ENCODE measurements at regions not wholly inside any gene's neighbourhood (a gene's known extent, or its start where the extent isn't known, plus 50 kb on each side); places are given as distances from the start of the nearest gene placed in this dataset.

DNA sequence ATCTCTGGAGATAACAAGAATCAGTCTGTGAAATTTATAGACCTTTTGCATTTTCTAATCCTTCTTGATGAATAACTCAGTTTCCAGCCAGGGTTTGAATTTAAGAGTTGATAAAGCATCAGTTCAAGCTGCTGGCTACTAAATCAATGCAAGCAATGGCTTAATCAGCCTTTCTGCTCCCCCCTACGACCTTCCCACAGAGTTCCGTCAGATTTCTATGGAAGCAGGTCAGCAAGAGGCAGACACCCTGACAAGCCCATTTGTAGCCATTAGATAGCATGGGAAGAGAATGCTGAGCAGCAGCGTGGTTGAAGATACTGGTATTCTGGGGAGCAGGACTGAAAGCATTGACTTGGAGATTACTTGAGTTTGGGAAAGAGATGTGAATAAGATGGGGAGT, 868.1 kb downstream of the KCNJ2 start:
- TF ChIP-seq, protein P1, sequence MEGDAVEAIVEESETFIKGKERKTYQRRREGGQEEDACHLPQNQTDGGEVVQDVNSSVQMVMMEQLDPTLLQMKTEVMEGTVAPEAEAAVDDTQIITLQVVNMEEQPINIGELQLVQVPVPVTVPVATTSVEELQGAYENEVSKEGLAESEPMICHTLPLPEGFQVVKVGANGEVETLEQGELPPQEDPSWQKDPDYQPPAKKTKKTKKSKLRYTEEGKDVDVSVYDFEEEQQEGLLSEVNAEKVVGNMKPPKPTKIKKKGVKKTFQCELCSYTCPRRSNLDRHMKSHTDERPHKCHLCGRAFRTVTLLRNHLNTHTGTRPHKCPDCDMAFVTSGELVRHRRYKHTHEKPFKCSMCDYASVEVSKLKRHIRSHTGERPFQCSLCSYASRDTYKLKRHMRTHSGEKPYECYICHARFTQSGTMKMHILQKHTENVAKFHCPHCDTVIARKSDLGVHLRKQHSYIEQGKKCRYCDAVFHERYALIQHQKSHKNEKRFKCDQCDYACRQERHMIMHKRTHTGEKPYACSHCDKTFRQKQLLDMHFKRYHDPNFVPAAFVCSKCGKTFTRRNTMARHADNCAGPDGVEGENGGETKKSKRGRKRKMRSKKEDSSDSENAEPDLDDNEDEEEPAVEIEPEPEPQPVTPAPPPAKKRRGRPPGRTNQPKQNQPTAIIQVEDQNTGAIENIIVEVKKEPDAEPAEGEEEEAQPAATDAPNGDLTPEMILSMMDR (IDR thresholded peaks at IDR 0.05), result no peak
- Histone ChIP-seq H3K36me3 (no peaks in the 10 kb centered on the region), H3K27ac (no peak overlapping the region), H3K27me3 (no peaks in the 10 kb centered on the region), H3K4me1 (ENCODE audit: control insufficient read depth in 1 of 2, insufficient read depth in 1 of 2, low read depth in 1 of 2, low read length in 1 of 2) (no peaks in the 10 kb centered on the region), H3K9me3 (no peaks in the 10 kb centered on the region), H3K4me3 (ENCODE audit: low read depth in 1 of 2, low read length in 1 of 2) (no peak overlapping the region)

DNA sequence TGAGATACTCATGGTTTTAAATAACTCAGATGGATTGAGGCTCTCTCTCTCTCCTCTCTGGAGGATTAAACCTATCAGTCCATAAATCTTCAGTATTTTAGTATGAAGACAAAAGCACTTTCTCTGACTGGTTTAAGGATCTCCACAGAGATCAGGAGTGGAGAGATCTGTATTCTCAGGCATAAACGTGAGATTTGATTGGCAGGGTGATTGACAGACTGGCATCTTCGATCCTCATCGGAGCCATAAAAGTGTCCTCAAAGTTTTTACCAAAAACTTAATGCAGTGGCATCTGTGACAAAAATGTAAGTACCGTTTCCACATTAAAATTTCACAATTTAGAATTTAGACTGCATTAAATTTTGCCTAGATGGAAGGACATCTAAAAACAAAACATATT, 870.1 kb downstream of the KCNJ2 start:
- no peaks in the 10 kb centered on the region for H3K27me3 ChIP-seq
- no peak overlapping the region for H3K27ac ChIP-seq
- H3K4me3 ChIP-seq (ENCODE audit: low read depth in 1 of 2, low read length in 1 of 2), result no peak overlapping the region
- TF ChIP-seq, protein P1 (IDR thresholded peaks at IDR 0.05), result no peak
- no peaks in the 10 kb centered on the region for H3K4me1 ChIP-seq (ENCODE audit: control insufficient read depth in 1 of 2, insufficient read depth in 1 of 2, low read depth in 1 of 2, low read length in 1 of 2)
- no peaks in the 10 kb centered on the region for H3K36me3 ChIP-seq
- no peaks in the 10 kb centered on the region for H3K9me3 ChIP-seq

DNA sequence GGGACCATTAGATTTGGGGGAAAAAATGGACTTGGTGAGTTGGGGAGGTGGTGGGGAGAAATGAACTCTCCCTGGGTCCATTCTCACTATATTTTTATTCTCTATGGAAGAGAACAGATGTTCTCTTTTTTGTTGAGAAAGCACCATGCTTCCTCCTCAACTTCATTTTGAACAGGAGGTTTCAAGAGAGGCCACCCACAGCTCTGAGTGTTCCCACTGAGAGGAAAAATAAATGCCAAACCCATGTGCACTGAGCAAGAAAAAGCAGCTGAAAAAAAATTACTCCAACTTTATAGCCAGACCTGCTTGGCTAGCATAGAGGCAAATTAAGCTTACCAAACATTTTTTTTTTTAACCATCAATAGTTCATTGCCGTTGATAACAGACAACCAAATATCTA, 883.6 kb downstream of the KCNJ2 start:
- H3K9me3 ChIP-seq, result no peaks in the 10 kb centered on the region
- no peaks in the 10 kb centered on the region for H3K27me3 ChIP-seq
- H3K4me3 ChIP-seq (ENCODE audit: low read depth in 1 of 2, low read length in 1 of 2), result no peak overlapping the region
- TF ChIP-seq, protein P1 (IDR thresholded peaks at IDR 0.05), result no peak
- no peaks in the 10 kb centered on the region for H3K4me1 ChIP-seq (ENCODE audit: control insufficient read depth in 1 of 2, insufficient read depth in 1 of 2, low read depth in 1 of 2, low read length in 1 of 2)
- H3K27ac ChIP-seq, result no peak overlapping the region
- H3K36me3 ChIP-seq, result no peaks in the 10 kb centered on the region

GRCh38 chr17:71055128-71055527, 885.8 kb downstream of the KCNJ2 start:
- Histone ChIP-seq H3K27me3 (no peaks in the 10 kb centered on the region), H3K9me3 (no peaks in the 10 kb centered on the region), H3K36me3 (no peaks in the 10 kb centered on the region), H3K4me1 (ENCODE audit: control insufficient read depth in 1 of 2, insufficient read depth in 1 of 2, low read depth in 1 of 2, low read length in 1 of 2) (no peaks in the 10 kb centered on the region), H3K4me3 (ENCODE audit: low read depth in 1 of 2, low read length in 1 of 2) (no peak overlapping the region), H3K27ac (no peak overlapping the region)
- TF ChIP-seq, protein P1 (IDR thresholded peaks at IDR 0.05), result no peak

- TF ChIP-seq, protein P1 (IDR thresholded peaks at IDR 0.05), result no peak
- H3K4me3 ChIP-seq (ENCODE audit: low read depth in 1 of 2, low read length in 1 of 2), result no peak overlapping the region
- H3K4me1 ChIP-seq (ENCODE audit: control insufficient read depth in 1 of 2, insufficient read depth in 1 of 2, low read depth in 1 of 2, low read length in 1 of 2), result no peaks in the 10 kb centered on the region
- H3K36me3 ChIP-seq, result no peaks in the 10 kb centered on the region
- no peak overlapping the region for H3K27ac ChIP-seq
- no peaks in the 10 kb centered on the region for H3K27me3 ChIP-seq
- no peaks in the 10 kb centered on the region for H3K9me3 ChIP-seq
Measured at GRCh38 chr17:71057448-71057847, 888.1 kb downstream of the KCNJ2 start.

GRCh38 chr17:71057938-71058337, 888.6 kb downstream of the KCNJ2 start:
- H3K9me3 ChIP-seq, result no peaks in the 10 kb centered on the region
- H3K36me3 ChIP-seq, result no peaks in the 10 kb centered on the region
- no peaks in the 10 kb centered on the region for H3K27me3 ChIP-seq
- no peak overlapping the region for H3K4me3 ChIP-seq (ENCODE audit: low read depth in 1 of 2, low read length in 1 of 2)
- no peaks in the 10 kb centered on the region for H3K4me1 ChIP-seq (ENCODE audit: control insufficient read depth in 1 of 2, insufficient read depth in 1 of 2, low read depth in 1 of 2, low read length in 1 of 2)
- TF ChIP-seq, protein P1 (IDR thresholded peaks at IDR 0.05), result no peak
- no peak overlapping the region for H3K27ac ChIP-seq
